Glutamatergic neuron (in vitro differentiated cells): ENCODE measurements at regions not wholly inside any gene's neighbourhood (a gene's known extent, or its start where the extent isn't known, plus 50 kb on each side); places are given as distances from the start of the nearest gene placed in this dataset.
A peak's percentile ranks its signal among the peaks of the same experiment; 100 is the strongest.

ENCODE experiments used
- DNase-seq: peaks from one replicate; pipeline ENCODE4 v3.0.0; 2022
- H3K27ac Mint-ChIP-seq: one replicate; pipeline ENCODE4 v1.8.0; 2020; ENCODE audit warnings: mild to moderate bottlenecking, mixed read lengths, inconsistent platforms; ENCODE audit not compliant: unreplicated experiment
- H3K27me3 Mint-ChIP-seq: one replicate; pipeline ENCODE4 v1.8.0; 2020; ENCODE audit warnings: mild to moderate bottlenecking, moderate library complexity, mixed read lengths, inconsistent platforms; ENCODE audit not compliant: unreplicated experiment
- H3K36me3 Mint-ChIP-seq: one replicate; pipeline ENCODE4 v1.8.0; 2020; ENCODE audit warnings: mild to moderate bottlenecking, mixed read lengths, inconsistent platforms; ENCODE audit not compliant: unreplicated experiment
- H3K4me1 Mint-ChIP-seq: one replicate; pipeline ENCODE4 v1.8.0; 2020; ENCODE audit warnings: mild to moderate bottlenecking, low read depth, mixed read lengths, inconsistent platforms; ENCODE audit not compliant: unreplicated experiment
- H3K4me3 Mint-ChIP-seq: one replicate; pipeline ENCODE4 v1.8.0; 2020; ENCODE audit warnings: mild to moderate bottlenecking, mixed read lengths, inconsistent platforms; ENCODE audit not compliant: unreplicated experiment
- H3K9me3 Mint-ChIP-seq: one replicate; pipeline ENCODE4 v1.8.0; 2020; ENCODE audit warnings: mild to moderate bottlenecking, moderate library complexity, mixed read lengths, inconsistent platforms; ENCODE audit not compliant: unreplicated experiment
- CTCF ChIP-seq: fragments of 200-600 bp; sonication (generic); IDR thresholded peaks from one replicate; pipeline ENCODE4 v1.5.0; 2021; ENCODE audit not compliant: partially characterized antibody, unreplicated experiment

- Mint-ChIP-seq H3K4me3 (no peak overlapping the region), H3K27me3 (no peaks in the 10 kb centered on the region), H3K4me1 (no peaks in the 10 kb centered on the region), H3K9me3 (no peaks in the 10 kb centered on the region), H3K27ac (no peak overlapping the region), H3K36me3 (no peaks in the 10 kb centered on the region)
- no peak for DNase-seq
- no peak for TF ChIP-seq CTCF
Measured at GRCh38 chr13:73449252-73449651, 390.4 kb downstream of the KLF5 start.

- Mint-ChIP-seq H3K9me3 (peaks cover 4% of the 10 kb centered on the region), H3K27me3 (no peaks in the 10 kb centered on the region), H3K36me3 (peaks cover 6% of the 10 kb centered on the region), H3K4me3 (no peak overlapping the region), H3K4me1 (no peaks in the 10 kb centered on the region), H3K27ac (no peak overlapping the region)
- no peak for TF ChIP-seq CTCF
- peak; percentile 58 for DNase-seq
Measured at GRCh38 chr13:73440296-73440895, 381.6 kb downstream of the KLF5 start.

- no peaks in the 10 kb centered on the region for H3K4me1 Mint-ChIP-seq
Measured at GRCh38 chr13:73433890-73434289, 375.1 kb downstream of the KLF5 start.

GRCh38 chr13:73433458-73433857, 374.7 kb downstream of the KLF5 start:
- Mint-ChIP-seq H3K9me3 (no peaks in the 10 kb centered on the region), H3K4me1 (no peaks in the 10 kb centered on the region), H3K27me3 (no peaks in the 10 kb centered on the region), H3K27ac (no peak overlapping the region), H3K36me3 (no peaks in the 10 kb centered on the region), H3K4me3 (no peak overlapping the region)
- no peak for DNase-seq
- no peak for TF ChIP-seq CTCF

More at GRCh38 chr13:73433890-73434289, 375.1 kb downstream of the KLF5 start:
- DNase-seq: no peak
- H3K9me3 Mint-ChIP-seq: no peaks in the 10 kb centered on the region
- H3K4me3 Mint-ChIP-seq: no peak overlapping the region
- TF ChIP-seq CTCF: no peak
- H3K27ac Mint-ChIP-seq: no peak overlapping the region
- no peaks in the 10 kb centered on the region for H3K27me3 Mint-ChIP-seq
- H3K36me3 Mint-ChIP-seq: no peaks in the 10 kb centered on the region

- DNase-seq: no peak
- Mint-ChIP-seq H3K27me3 (no peaks in the 10 kb centered on the region), H3K4me1 (no peaks in the 10 kb centered on the region), H3K9me3 (no peaks in the 10 kb centered on the region), H3K27ac (no peak overlapping the region), H3K36me3 (no peaks in the 10 kb centered on the region), H3K4me3 (no peak overlapping the region)
- TF ChIP-seq CTCF: no peak
Measured at GRCh38 chr13:73429701-73430100, 370.9 kb downstream of the KLF5 start.
